CD4-positive, alpha-beta T cell (primary cell): ENCODE measurements at regions not wholly inside any gene's neighbourhood (a gene's known extent, or its start where the extent isn't known, plus 50 kb on each side); places are given as distances from the start of the nearest gene placed in this dataset.

ENCODE experiments used
- ATAC-seq: fragments of 200-7000 bp; cut with Tn5 transposase; one replicate; pipeline ENCODE4 v1.10.0; 2022; ENCODE audit warnings: mild to moderate bottlenecking; ENCODE audit not compliant: poor library complexity
- CTCF ChIA-PET: fragments of 350-600 bp; sonication (Branson Sonifier 250); formaldehyde crosslinking; loops from one replicate; lab custom pipeline; 2021; ENCODE audit warnings: antibody characterized with exemption, inconsistent platforms; lab: Charles Lee
- POLR2A ChIA-PET: fragments of 350-600 bp; sonication (Branson Sonifier 250); formaldehyde crosslinking; loops from one replicate; lab custom pipeline; 2021; ENCODE audit warnings: antibody characterized with exemption, inconsistent platforms; lab: Charles Lee
- DNase-seq, 14 experiments: peaks; one replicate each; pipeline ENCODE4 v3.0.0-alpha.2; 2013 to 2020; ENCODE audit warnings: mixed read lengths in 2 of 14
- H3K27ac ChIP-seq, 2 donors: one replicate each; pipeline versions ENCODE4 v1.5.1 to v1.7.0; 2013; ENCODE audit warnings: low read length in 2 of 2, low read depth in 1 of 2, mild to moderate bottlenecking in 1 of 2
- H3K27me3 ChIP-seq, 2 experiments: 1 replicate in 1 of 2; 2 replicates in 1 of 2; pipeline versions ENCODE4 v1.6.1 to v1.7.0; 2013; ENCODE audit warnings: low read length in 2 of 2, control low read depth in 1 of 2, mild to moderate bottlenecking in 1 of 2, moderate library complexity in 1 of 2; ENCODE audit not compliant: insufficient read depth in 2 of 2, control insufficient read depth in 1 of 2
- H3K36me3 ChIP-seq: one replicate; pipeline ENCODE4 v1.6.1; 2013; ENCODE audit warnings: low read length, control low read depth; ENCODE audit not compliant: insufficient read depth
- H3K4me1 ChIP-seq: one replicate; pipeline ENCODE4 v1.6.1; 2013; ENCODE audit warnings: low read length, control low read depth; ENCODE audit not compliant: insufficient read depth
- H3K4me3 ChIP-seq: one replicate; pipeline ENCODE4 v1.5.1; 2013; ENCODE audit warnings: mild to moderate bottlenecking, low read length, moderate library complexity
- H3K9me3 ChIP-seq, 2 experiments: 1 replicate in 1 of 2; 2 replicates in 1 of 2; pipeline versions ENCODE4 v1.6.1 to v1.7.0; 2013; ENCODE audit warnings: low read length in 2 of 2, mild to moderate bottlenecking in 2 of 2, control low read depth in 1 of 2, moderate library complexity in 1 of 2; ENCODE audit not compliant: control insufficient read depth in 1 of 2, insufficient read depth in 1 of 2
- H3K27ac Mint-ChIP-seq: one replicate; pipeline ENCODE4 v1.8.0; 2020; ENCODE audit warnings: mixed read lengths
- H3K27me3 Mint-ChIP-seq: one replicate; pipeline ENCODE4 v1.8.0; 2021; ENCODE audit warnings: mixed read lengths
- H3K36me3 Mint-ChIP-seq: one replicate; pipeline ENCODE4 v1.8.0; 2021; ENCODE audit warnings: low read depth, mixed read lengths
- H3K4me1 Mint-ChIP-seq: one replicate; pipeline ENCODE4 v1.8.0; 2021; ENCODE audit warnings: low read depth, mixed read lengths
- H3K4me3 Mint-ChIP-seq: one replicate; pipeline ENCODE4 v1.8.0; 2020; ENCODE audit warnings: mild to moderate bottlenecking, mixed read lengths
- H3K9me3 Mint-ChIP-seq: one replicate; pipeline ENCODE4 v1.8.0; 2020; ENCODE audit warnings: mixed read lengths
- intact Hi-C, 2 experiments: fragments of 100-400 bp; cut with DNase I in 1 of 2; cut with micrococcal nuclease in 1 of 2; formaldehyde crosslinking; loops; one replicate each; pipeline versions ENCODE4 v1.15.1 to v1.9.0; 2023 to 2025; cut with DNase I, micrococcal nuclease
- TF ChIP-seq, protein P1 (sequence below): fragments of 200-600 bp; IDR thresholded peaks from one replicate; pipeline ENCODE4 v1.8.0; 2022; ENCODE audit warnings: antibody characterized with exemption, mild to moderate bottlenecking

DNA sequence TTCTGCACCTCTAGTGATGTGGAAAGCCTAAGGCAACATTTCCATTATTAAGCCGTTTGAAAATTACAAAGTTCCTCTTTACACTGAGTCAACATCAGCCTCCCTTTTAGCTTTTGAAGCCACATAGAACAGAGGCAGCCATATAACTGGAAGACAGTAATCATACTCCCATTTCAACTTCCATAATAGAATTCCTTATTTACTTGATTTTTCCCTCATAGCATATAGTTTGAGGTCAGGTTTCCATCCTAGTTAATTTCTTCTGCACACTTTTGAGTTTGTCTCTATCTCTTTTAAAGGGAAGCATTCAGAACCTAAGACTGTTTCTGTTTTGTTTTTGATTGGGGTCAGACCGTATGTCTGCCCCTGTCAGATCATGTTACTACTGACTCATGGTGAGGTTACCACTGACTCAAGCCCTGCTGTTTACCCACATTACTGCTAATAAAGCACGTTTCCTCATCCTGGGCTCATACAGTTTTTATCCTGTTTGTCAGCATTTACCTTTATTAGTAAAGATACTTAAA, 161.0 kb downstream of the SLC38A4 start:
- Mint-ChIP-seq H3K36me3 (no peaks in the 10 kb centered on the region), H3K9me3 (no peaks in the 10 kb centered on the region), H3K4me3 (no peak overlapping the region), H3K4me1 (peaks cover 22% of the 10 kb centered on the region), H3K27me3 (no peaks in the 10 kb centered on the region), H3K27ac (no peak overlapping the region)
- H3K4me3 ChIP-seq = no peak overlapping the region
- DNase-seq (peak in 3 of 14 experiments; percentile 27 to 49 (median 30)), ATAC-seq (no peak)
- TF ChIP-seq, protein P1, sequence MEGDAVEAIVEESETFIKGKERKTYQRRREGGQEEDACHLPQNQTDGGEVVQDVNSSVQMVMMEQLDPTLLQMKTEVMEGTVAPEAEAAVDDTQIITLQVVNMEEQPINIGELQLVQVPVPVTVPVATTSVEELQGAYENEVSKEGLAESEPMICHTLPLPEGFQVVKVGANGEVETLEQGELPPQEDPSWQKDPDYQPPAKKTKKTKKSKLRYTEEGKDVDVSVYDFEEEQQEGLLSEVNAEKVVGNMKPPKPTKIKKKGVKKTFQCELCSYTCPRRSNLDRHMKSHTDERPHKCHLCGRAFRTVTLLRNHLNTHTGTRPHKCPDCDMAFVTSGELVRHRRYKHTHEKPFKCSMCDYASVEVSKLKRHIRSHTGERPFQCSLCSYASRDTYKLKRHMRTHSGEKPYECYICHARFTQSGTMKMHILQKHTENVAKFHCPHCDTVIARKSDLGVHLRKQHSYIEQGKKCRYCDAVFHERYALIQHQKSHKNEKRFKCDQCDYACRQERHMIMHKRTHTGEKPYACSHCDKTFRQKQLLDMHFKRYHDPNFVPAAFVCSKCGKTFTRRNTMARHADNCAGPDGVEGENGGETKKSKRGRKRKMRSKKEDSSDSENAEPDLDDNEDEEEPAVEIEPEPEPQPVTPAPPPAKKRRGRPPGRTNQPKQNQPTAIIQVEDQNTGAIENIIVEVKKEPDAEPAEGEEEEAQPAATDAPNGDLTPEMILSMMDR = no peak
- peaks cover 0 to 3% of the 10 kb centered on the region in 2 experiments for H3K9me3 ChIP-seq
- POLR2A ChIA-PET = no interaction called here
- H3K27me3 ChIP-seq = no peaks in the 10 kb centered on the region
- intact Hi-C loops = loop anchor here (5.0 kb wide), 3 partner anchors 293 to 513 kb away; partner anchors contain the start of gene SLC38A2 (in 2 of the 2)
- CTCF ChIA-PET = interaction anchor here (0.9 kb wide), 1 partner anchor 28 kb away, joined by 3 read pairs; no protein-coding TSS in a partner anchor
- H3K27ac ChIP-seq = no peak overlapping the region
- H3K4me1 ChIP-seq = no peaks in the 10 kb centered on the region
- no peaks in the 10 kb centered on the region for H3K36me3 ChIP-seq

DNA sequence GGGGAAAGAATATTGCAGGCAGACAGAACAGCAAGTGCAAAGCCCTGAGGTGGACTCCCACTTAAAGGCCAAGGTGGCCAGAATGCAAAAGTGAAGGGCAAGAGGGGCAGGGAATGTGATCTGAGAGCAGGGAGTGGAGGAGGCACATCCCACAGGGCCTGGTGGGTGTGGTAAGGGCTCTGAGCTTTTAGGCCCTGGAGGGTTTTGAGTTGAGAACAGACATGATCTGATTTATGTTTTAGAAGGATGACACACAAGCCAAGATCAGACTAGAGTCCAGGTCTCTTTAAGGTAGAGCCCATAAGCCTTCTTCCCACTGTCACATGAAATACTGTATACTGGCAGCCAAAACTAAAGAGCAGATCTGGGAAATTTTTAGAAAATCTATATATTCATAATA, 162.5 kb downstream of the SLC38A4 start:
- H3K36me3 Mint-ChIP-seq = no peaks in the 10 kb centered on the region
- peaks cover 32% of the 10 kb centered on the region for H3K4me1 Mint-ChIP-seq
- no peak overlapping the region for H3K4me3 ChIP-seq
- POLR2A ChIA-PET = no interaction called here
- no peaks in the 10 kb centered on the region for H3K27me3 ChIP-seq
- no peak overlapping the region for H3K4me3 Mint-ChIP-seq
- TF ChIP-seq, protein P1 = no peak
- ATAC-seq (no peak), DNase-seq (no peak)
- no peaks in the 10 kb centered on the region for H3K36me3 ChIP-seq
- no peaks in the 10 kb centered on the region for H3K4me1 ChIP-seq
- H3K27ac Mint-ChIP-seq = no peak overlapping the region
- CTCF ChIA-PET = no interaction called here
- intact Hi-C loops = loop anchor here (5.0 kb wide), 3 partner anchors 291 to 511 kb away; partner anchors contain the start of gene SLC38A2 (in 2 of the 2)
- no peaks in the 10 kb centered on the region for H3K27me3 Mint-ChIP-seq
- H3K9me3 Mint-ChIP-seq = no peaks in the 10 kb centered on the region
- no peaks in the 10 kb centered on the region for H3K9me3 ChIP-seq
- no peak overlapping the region for H3K27ac ChIP-seq

DNA sequence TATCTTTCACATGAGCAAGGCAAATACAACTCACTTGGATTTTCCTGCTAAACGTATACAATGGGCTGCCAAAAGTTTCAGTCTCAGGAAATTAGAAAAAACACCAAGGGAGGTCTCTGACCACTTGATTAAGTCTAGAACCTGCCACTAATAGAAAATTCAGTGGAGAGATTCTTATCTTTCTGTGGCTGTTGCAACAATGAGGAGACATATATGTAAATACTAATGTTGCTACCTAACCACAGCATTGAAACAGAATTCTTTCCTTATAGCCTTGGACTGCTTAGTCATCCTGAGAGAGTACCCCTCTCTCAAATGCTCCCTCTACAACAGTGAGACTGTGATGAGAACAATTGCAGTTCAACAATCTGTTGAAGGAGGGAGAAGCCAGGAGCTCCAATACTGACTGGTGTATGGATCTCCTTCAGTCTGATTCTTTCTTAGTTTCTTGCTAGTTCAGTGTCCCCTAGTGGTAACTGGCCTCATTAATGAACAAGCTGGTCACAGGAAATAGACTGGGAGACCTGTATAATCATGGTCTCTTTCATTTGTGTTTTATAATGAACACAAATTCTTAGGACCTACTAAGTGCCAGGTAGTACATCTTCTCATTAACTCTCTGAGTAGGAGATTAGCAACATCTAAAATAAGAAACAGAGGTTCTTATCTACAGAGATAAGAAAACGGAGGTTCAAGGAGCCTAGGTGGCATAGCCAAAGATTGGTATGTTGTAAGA, 164.5 kb downstream of the SLC38A4 start:
- ChIA-PET POLR2A (interaction anchor here (0.5 to 1.2 kb wide), 11 partner anchors 52 to 933 kb away, joined by 3 to 18 read pairs (median 4); partner anchors contain the start of gene SLC38A2), CTCF (interaction anchor here (0.6 to 1.5 kb wide), 6 partner anchors 230 to 515 kb away, joined by 3 to 5 read pairs (median 3); no protein-coding TSS in a partner anchor)
- no peak overlapping the region for H3K27ac ChIP-seq
- no peaks in the 10 kb centered on the region for H3K4me1 ChIP-seq
- no peaks in the 10 kb centered on the region for H3K36me3 ChIP-seq
- H3K4me3 Mint-ChIP-seq = no peak overlapping the region
- no peak overlapping the region for H3K27ac Mint-ChIP-seq
- intact Hi-C loops = loop anchor here (1.0 to 5.0 kb wide), 4 partner anchors 289 to 509 kb away; partner anchors contain the start of gene SLC38A2 (in 2 of the 2)
- TF ChIP-seq, protein P1 = peak; percentile 65
- ATAC-seq (peak; percentile 88), DNase-seq (peak in 4 of 14 experiments; percentile 19 to 72 (median 70))
- no peaks in the 10 kb centered on the region for H3K36me3 Mint-ChIP-seq
- no peak overlapping the region for H3K4me3 ChIP-seq
- H3K9me3 ChIP-seq = no peaks in the 10 kb centered on the region
- peaks cover 32% of the 10 kb centered on the region for H3K4me1 Mint-ChIP-seq
- H3K9me3 Mint-ChIP-seq = no peaks in the 10 kb centered on the region
- H3K27me3 Mint-ChIP-seq = no peaks in the 10 kb centered on the region
- H3K27me3 ChIP-seq = no peaks in the 10 kb centered on the region
